NCI-H774 (cell line): ENCODE measurements at regions not wholly inside any gene's neighbourhood (a gene's known extent, or its start where the extent isn't known, plus 50 kb on each side); places are given as distances from the start of the nearest gene placed in this dataset.
A peak's percentile ranks its signal among the peaks of the same experiment; 100 is the strongest.
"Not testable (repeated sequence)": the region's sequence is repeated elsewhere in the genome, so short reads cannot be mapped to it uniquely, and the experiment has no call there.

Experiments used
- DNase-seq: peaks from one replicate; lab custom pipeline; 2025; lab: John Stamatoyannopoulos, UW

- DNase-seq = no peak
Observed at GRCh38 chr6:113203715-113204110, 653.4 kb upstream of the MARCKS start.

DNA sequence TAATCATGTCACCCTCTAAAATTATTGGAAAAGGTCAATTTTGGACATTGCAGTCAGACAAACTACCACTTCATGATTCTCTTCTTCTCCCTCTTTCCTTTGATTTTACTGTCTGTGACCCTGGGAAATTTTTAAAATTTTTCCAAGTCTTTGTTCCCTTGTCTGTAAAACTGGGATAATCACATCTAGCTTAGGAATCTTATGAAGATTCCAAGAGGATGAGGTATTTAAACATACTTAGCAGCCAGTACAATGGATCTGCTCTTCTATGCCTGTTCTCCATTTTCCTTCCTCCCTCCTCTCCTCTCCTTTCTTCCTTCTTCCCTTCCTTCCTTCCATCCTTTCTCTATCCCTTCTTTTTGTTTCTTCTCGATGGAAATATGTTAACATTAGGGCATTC is 651.6 kb upstream of the MARCKS start:
- no peak for DNase-seq

GRCh38 chr6:113208726-113209125 is 648.4 kb upstream of the MARCKS start:
- DNase-seq = no peak

DNA sequence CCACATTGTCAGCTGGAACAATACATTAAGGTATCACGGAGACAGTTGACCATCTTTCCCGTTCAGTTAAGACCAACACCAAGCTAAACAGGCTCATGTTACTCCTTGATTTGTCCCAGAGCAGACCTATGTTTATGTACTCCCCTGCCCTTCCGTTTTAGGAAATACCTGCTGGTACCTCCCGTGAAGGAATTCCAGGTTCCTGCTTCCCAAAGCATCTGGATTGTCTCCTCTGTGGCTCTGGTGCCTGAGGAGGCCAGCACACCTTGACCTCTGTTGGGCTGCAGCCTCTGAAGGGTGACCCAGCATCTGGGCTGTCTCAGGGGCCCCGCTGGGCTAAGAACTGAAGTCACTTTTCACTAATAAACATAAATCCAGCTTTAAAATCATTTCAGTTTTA is 647.8 kb upstream of the MARCKS start:
- no peak for DNase-seq

- DNase-seq = peak; percentile 15
Observed at GRCh38 chr6:113211170-113211569, 646.0 kb upstream of the MARCKS start.

- no peak for DNase-seq
Observed at GRCh38 chr6:113219783-113220182, 637.4 kb upstream of the MARCKS start.

DNA sequence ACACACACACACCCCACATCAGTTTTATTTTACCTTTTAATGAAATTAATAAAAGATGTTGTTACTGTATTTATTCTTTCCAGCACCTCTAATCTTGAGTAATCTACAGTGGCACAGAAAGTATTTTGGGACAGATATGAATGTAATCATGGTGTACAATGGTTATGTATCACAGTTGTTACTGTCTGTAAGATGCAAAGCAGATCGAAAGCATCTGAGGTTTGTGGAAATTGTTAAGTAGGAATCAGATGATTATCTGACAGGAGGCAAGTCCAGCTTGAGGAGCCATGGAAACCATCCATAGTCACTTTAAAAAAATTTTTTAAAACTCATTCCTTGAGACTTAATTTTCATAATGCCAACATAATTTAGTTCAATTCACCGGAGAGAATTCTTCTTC is 636.3 kb upstream of the MARCKS start:
- DNase-seq = no peak

GRCh38 chr6:113221850-113222249 is 635.3 kb upstream of the MARCKS start:
- no peak for DNase-seq

GRCh38 chr6:113246186-113246585 is 611.0 kb upstream of the MARCKS start:
- DNase-seq = no peak

- DNase-seq = no peak
Observed at GRCh38 chr6:113248532-113248931, 608.6 kb upstream of the MARCKS start.

DNA sequence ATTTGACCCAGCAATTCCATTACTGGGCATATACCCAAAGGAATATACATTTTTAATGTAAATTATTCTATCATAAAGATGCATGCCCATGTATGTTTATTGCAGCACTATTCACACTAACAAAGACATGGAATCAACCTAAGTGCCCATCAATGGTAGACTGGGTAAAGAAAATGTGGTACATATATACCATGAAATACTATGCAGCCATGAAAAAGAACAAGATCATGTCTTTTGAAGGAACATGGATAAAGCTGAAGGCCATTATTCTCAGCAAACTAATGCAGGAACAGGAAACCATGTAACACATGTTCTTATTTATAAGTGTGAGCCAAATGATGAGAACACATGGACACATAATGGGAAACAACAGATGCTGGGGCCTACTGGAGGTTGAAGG is 603.0 kb upstream of the MARCKS start:
- not testable (repeated sequence) for DNase-seq

- DNase-seq = no peak
Observed at GRCh38 chr6:113258771-113259170, 598.4 kb upstream of the MARCKS start.

DNA sequence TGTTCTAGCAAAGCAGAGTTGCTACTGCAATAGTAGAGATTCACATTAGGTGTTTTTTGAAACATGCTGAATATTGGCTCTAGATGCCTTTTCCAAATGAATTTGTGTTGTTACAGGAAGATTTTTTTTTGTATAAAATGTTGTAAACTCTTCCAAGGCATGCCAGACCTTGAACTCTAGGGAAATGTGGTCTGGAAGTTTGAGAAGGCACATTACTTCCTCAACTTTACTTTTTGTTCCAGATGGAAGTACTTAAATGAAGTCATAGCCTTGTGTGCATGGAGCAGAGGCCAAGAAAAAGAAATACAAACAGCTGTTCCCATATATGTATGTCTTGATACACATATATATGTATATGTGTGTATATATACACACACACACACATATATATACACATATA is 585.7 kb upstream of the MARCKS start:
- DNase-seq = no peak

GRCh38 chr6:113276601-113277000 is 580.5 kb upstream of the MARCKS start:
- DNase-seq = no peak

GRCh38 chr6:113277111-113277510 is 580.0 kb upstream of the MARCKS start:
- DNase-seq = no peak

- DNase-seq = no peak
Observed at GRCh38 chr6:113281014-113281413, 576.1 kb upstream of the MARCKS start.

DNA sequence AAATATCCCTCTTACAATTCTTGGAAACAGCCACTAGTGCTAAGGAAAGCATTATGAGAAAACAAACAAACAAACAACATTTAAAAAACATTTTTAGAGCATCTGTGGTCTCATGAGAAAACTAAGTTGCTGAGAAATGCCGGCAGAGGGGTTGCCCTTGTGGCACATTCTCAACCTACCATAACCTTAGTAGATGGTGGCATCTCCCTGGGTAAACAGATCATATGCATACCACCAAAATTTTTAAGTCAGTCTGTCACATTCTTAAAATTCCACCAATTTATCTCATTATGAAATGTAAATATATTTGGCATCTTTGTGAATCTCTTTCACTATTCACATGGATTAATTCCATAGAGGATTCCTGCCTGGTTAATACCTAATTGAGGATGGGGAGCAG is 575.7 kb upstream of the MARCKS start:
- no peak for DNase-seq

- no peak for DNase-seq
Observed at GRCh38 chr6:113287396-113287795, 569.7 kb upstream of the MARCKS start.

- no peak for DNase-seq
Observed at GRCh38 chr6:113288409-113288808, 568.7 kb upstream of the MARCKS start.

GRCh38 chr6:113289166-113289565 is 568.0 kb upstream of the MARCKS start:
- DNase-seq = no peak

DNA sequence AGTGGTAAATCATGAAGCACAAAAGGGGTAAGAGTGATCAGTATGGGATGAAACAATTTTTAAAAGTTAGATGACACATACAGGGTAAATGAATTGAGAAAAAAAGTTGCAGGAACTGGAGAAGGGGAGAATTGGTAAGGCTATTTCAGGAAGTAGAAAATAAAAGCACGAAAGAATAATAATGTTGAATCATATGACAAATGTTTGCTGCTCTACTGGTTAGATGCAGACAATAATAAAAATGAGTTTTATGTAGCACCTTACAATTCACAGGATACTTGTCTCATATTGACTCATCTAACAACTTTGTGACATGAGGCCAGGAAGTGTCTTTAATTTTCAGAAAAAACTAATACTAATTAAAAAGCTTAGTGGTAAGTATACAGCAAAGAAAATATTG is 566.5 kb upstream of the MARCKS start:
- DNase-seq = no peak

- DNase-seq = no peak
Observed at GRCh38 chr6:113291751-113292445, 565.2 kb upstream of the MARCKS start.

DNA sequence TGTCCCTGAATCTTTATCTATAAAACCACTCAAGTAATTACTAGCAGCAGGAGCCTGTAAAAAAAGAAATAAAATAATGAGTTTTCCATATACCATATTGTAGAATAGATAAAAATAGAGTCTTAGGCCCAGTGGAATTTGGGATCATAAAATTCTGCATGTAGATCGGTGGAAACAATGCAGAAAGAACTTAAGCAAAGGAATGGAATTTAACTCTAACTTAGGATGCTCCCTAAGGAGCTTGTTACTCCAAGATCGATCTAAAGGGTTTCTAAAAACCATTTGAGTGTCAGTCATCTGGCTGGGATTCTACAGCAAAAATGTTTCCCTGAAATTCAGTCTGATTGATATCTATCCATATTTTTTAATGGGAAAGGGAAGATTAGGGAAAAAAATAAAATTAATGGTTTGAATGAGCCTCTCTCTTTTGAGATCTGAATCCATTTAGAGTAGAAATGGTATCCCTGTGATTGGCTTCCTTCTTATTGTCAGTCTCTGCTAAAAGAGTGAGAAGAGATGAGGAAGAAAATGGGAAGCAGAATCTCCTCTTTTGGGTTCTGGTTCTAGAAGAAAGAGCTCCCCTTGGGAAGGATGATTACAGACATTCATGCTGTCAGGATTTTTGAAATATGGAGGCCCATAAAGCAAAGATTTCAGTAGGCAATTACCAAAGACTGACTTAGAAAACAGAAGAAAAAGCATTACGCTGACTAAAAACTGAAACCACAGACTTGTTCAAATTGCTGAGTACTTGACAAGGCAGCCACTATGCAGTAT is 564.3 kb upstream of the MARCKS start:
- DNase-seq = no peak

- no peak for DNase-seq
Observed at GRCh38 chr6:113293423-113293740, 563.8 kb upstream of the MARCKS start.
